ENCODE measurements at regions not wholly inside any gene's neighbourhood (a gene's known extent, or its start where the extent isn't known, plus 50 kb on each side); places are given as distances from the start of the nearest gene placed in this dataset.
A peak's percentile ranks its signal among the peaks of the same experiment; 100 is the strongest.
"Not testable (repeated sequence)": the region's sequence is repeated elsewhere in the genome, so short reads cannot be mapped to it uniquely, and the experiment has no call there.

- no peak for DNase-seq
Observed at GRCh38 chr17:51389875-51390274, 129.5 kb downstream of the UTP18 start.

GRCh38 chr17:51391982-51392654 lies 131.8 kb downstream of the UTP18 start:
- no peak for DNase-seq

- DNase-seq: no peak
Observed at GRCh38 chr17:51395621-51396020, 135.3 kb downstream of the UTP18 start.

- no peak for DNase-seq
Observed at GRCh38 chr17:51397361-51398127, 137.2 kb downstream of the UTP18 start.

GRCh38 chr17:51398128-51398525 lies 137.8 kb downstream of the UTP18 start:
- DNase-seq: no peak

- DNase-seq: no peak
Observed at GRCh38 chr17:51398687-51399086, 138.3 kb downstream of the UTP18 start.

GRCh38 chr17:51401279-51401678 lies 140.9 kb downstream of the UTP18 start:
- no peak for DNase-seq

- no peak for DNase-seq
Observed at GRCh38 chr17:51402899-51403298, 142.6 kb downstream of the UTP18 start.

- no peak for DNase-seq
Observed at GRCh38 chr17:51407576-51407975, 147.2 kb downstream of the UTP18 start.

- no peak for DNase-seq
Observed at GRCh38 chr17:51419476-51419875, 159.1 kb downstream of the UTP18 start.

- no peak for DNase-seq
Observed at GRCh38 chr17:51421525-51421924, 161.2 kb downstream of the UTP18 start.

GRCh38 chr17:51422634-51423033 lies 162.3 kb downstream of the UTP18 start:
- DNase-seq: no peak

- no peak for DNase-seq
Observed at GRCh38 chr17:51423421-51424160, 163.2 kb downstream of the UTP18 start.

- DNase-seq: no peak
Observed at GRCh38 chr17:51425773-51426172, 165.4 kb downstream of the UTP18 start.

GRCh38 chr17:51427323-51427811 lies 167.0 kb downstream of the UTP18 start:
- no peak for DNase-seq

GRCh38 chr17:51427856-51428255 lies 167.5 kb downstream of the UTP18 start:
- peak; percentile 55 for DNase-seq

- no peak for DNase-seq
Observed at GRCh38 chr17:51428668-51429495, 168.5 kb downstream of the UTP18 start.

GRCh38 chr17:51429938-51430337 lies 169.6 kb downstream of the UTP18 start:
- DNase-seq: not testable (repeated sequence)

GRCh38 chr17:51430591-51430990 lies 170.2 kb downstream of the UTP18 start:
- DNase-seq: no peak

GRCh38 chr17:51434434-51435170 lies 174.3 kb downstream of the UTP18 start:
- no peak for DNase-seq

- DNase-seq: no peak
Observed at GRCh38 chr17:51435171-51435552, 174.8 kb downstream of the UTP18 start.

GRCh38 chr17:51435641-51436091 lies 175.3 kb downstream of the UTP18 start:
- peak; percentile 30 for DNase-seq

Measured in stimulated activated CD4-positive, alpha-beta T cell treated with anti-CD3 and anti-CD28 coated beads, Interleukin-12 subunit alpha, Interleukin-12 subunit beta, amount 100 ng/mL, for 4 hours (primary cell).